ENCODE measurements at regions not wholly inside any gene's neighbourhood (a gene's known extent, or its start where the extent isn't known, plus 50 kb on each side); places are given as distances from the start of the nearest gene placed in this dataset.
"Not testable (repeated sequence)": the region's sequence is repeated elsewhere in the genome, so short reads cannot be mapped to it uniquely, and the experiment has no call there.

- no peak for DNase-seq (ENCODE audit: low read depth in 2 of 2)
- no peak for TF ChIP-seq CTCF (IDR thresholded peaks at IDR 0.05; ENCODE audit: low read depth, low read length)
- no peak overlapping the region for H3K4me3 ChIP-seq (replicated peaks in 1 of 2; ENCODE audit: low read depth in 2 of 2, low read length in 2 of 2)
Observed at GRCh38 chr16:9665851-9666271, 516.4 kb downstream of the GRIN2A start.

GRCh38 chr16:9666834-9667480 is 515.3 kb downstream of the GRIN2A start:
- no peak for DNase-seq (ENCODE audit: low read depth in 2 of 2)
- no peak for TF ChIP-seq CTCF (IDR thresholded peaks at IDR 0.05; ENCODE audit: low read depth, low read length)
- no peak overlapping the region for H3K4me3 ChIP-seq (replicated peaks in 1 of 2; ENCODE audit: low read depth in 2 of 2, low read length in 2 of 2)

- DNase-seq (ENCODE audit: low read depth in 2 of 2) = no peak
- no peak for TF ChIP-seq CTCF (IDR thresholded peaks at IDR 0.05; ENCODE audit: low read depth, low read length)
- no peak overlapping the region for H3K4me3 ChIP-seq (replicated peaks in 1 of 2; ENCODE audit: low read depth in 2 of 2, low read length in 2 of 2)
Observed at GRCh38 chr16:9670033-9670432, 512.2 kb downstream of the GRIN2A start.

GRCh38 chr16:9670616-9671015 is 511.6 kb downstream of the GRIN2A start:
- not testable (repeated sequence) for DNase-seq (ENCODE audit: low read depth in 2 of 2); H3K4me3 ChIP-seq (replicated peaks in 1 of 2; ENCODE audit: low read depth in 2 of 2, low read length in 2 of 2)

- H3K4me3 ChIP-seq (replicated peaks in 1 of 2; ENCODE audit: low read depth in 2 of 2, low read length in 2 of 2); DNase-seq (ENCODE audit: low read depth in 2 of 2): not testable (repeated sequence)
Observed at GRCh38 chr16:9676560-9677300, 505.5 kb downstream of the GRIN2A start.

- no peak for DNase-seq (ENCODE audit: low read depth in 2 of 2)
- H3K4me3 ChIP-seq (replicated peaks in 1 of 2; ENCODE audit: low read depth in 2 of 2, low read length in 2 of 2) = no peak overlapping the region
- TF ChIP-seq CTCF (IDR thresholded peaks at IDR 0.05; ENCODE audit: low read depth, low read length) = no peak
Observed at GRCh38 chr16:9677301-9677653, 505.0 kb downstream of the GRIN2A start.

- no peak for DNase-seq (ENCODE audit: low read depth in 2 of 2)
- TF ChIP-seq CTCF (IDR thresholded peaks at IDR 0.05; ENCODE audit: low read depth, low read length) = no peak
- H3K4me3 ChIP-seq (replicated peaks in 1 of 2; ENCODE audit: low read depth in 2 of 2, low read length in 2 of 2) = no peak overlapping the region
Observed at GRCh38 chr16:9679213-9679767, 502.9 kb downstream of the GRIN2A start.
